MM.1S (cell line): ENCODE measurements at regions not wholly inside any gene's neighbourhood (a gene's known extent, or its start where the extent isn't known, plus 50 kb on each side); places are given as distances from the start of the nearest gene placed in this dataset.

Experiments used
- DNase-seq: peaks from one replicate; pipeline ENCODE4 v3.0.0-alpha.2; 2015
- H2AFZ ChIP-seq: fragments of 300-600 bp; sonication (generic); 2 replicates; pipeline ENCODE4 v1.6.0; 2016; ENCODE audit warnings: antibody characterized with exemption, low read length
- H3F3A ChIP-seq: fragments of 300-600 bp; sonication (generic); 2 replicates; pipeline ENCODE4 v1.6.1; 2016; ENCODE audit warnings: mild to moderate bottlenecking, antibody characterized with exemption, low read length, moderate library complexity, mixed read lengths; ENCODE audit not compliant: insufficient read depth
- H3K27ac ChIP-seq: fragments of 300-600 bp; sonication (generic); 2 replicates; pipeline ENCODE4 v1.5.1; 2016; ENCODE audit warnings: mild to moderate bottlenecking, low read length
- H3K27me3 ChIP-seq: fragments of 300-600 bp; sonication (generic); replicated peaks from 2 replicates; pipeline ENCODE4 v1.6.0; 2016; ENCODE audit warnings: low read length; ENCODE audit not compliant: insufficient read depth
- H3K36me3 ChIP-seq: fragments of 300-600 bp; sonication (generic); replicated peaks from 2 replicates; pipeline ENCODE4 v1.6.1; 2016; ENCODE audit warnings: mild to moderate bottlenecking, low read length, mixed read lengths; ENCODE audit not compliant: insufficient read depth
- H3K4me1 ChIP-seq: fragments of 300-600 bp; sonication (generic); 2 replicates; pipeline ENCODE4 v1.6.1; 2016; ENCODE audit warnings: low read length, mixed read lengths
- H3K4me2 ChIP-seq: fragments of 300-600 bp; sonication (generic); 2 replicates; pipeline ENCODE4 v1.6.0; 2016; ENCODE audit warnings: low read depth, low read length
- H3K4me3 ChIP-seq: fragments of 300-600 bp; sonication (generic); 2 replicates; pipeline ENCODE4 v1.5.1; 2016; ENCODE audit warnings: low read length, mixed read lengths
- H3K79me2 ChIP-seq: fragments of 300-600 bp; sonication (generic); 2 replicates; pipeline ENCODE4 v1.6.1; 2016; ENCODE audit warnings: mixed run types, low read length, mixed read lengths
- H3K9ac ChIP-seq: fragments of 300-600 bp; sonication (generic); 2 replicates; pipeline ENCODE4 v1.6.1; 2016; ENCODE audit warnings: low read length, mixed read lengths
- H3K9me2 ChIP-seq: fragments of 300-600 bp; sonication (generic); replicated peaks from 2 replicates; pipeline ENCODE4 v1.6.1; 2016; ENCODE audit warnings: mild to moderate bottlenecking, low read length, mixed read lengths; ENCODE audit not compliant: insufficient read depth
- H3K9me3 ChIP-seq: fragments of 300-600 bp; sonication (generic); replicated peaks from 2 replicates; pipeline ENCODE4 v1.6.1; 2016; ENCODE audit warnings: mild to moderate bottlenecking, low read length, mixed read lengths; ENCODE audit not compliant: insufficient read depth
- H4K20me1 ChIP-seq: fragments of 300-600 bp; sonication (generic); 2 replicates; pipeline ENCODE4 v1.6.1; 2016; ENCODE audit warnings: mild to moderate bottlenecking, low read length, moderate library complexity, mixed read lengths; ENCODE audit not compliant: insufficient read depth
- CTCF ChIP-seq: fragments of 300-600 bp; sonication (generic); IDR thresholded peaks from 2 replicates; pipeline ENCODE4 v1.5.1; 2016; ENCODE audit warnings: antibody characterized with exemption, low read length, mixed read lengths
- EZH2 ChIP-seq: fragments of 300-600 bp; sonication (generic); optimal IDR thresholded peaks from 2 replicates; pipeline ENCODE3; 2017; ENCODE audit warnings: low read depth, mild to moderate bottlenecking, antibody characterized with exemption, low read length, mixed read lengths
- EZH2phosphoT487 ChIP-seq: fragments of 300-600 bp; sonication (generic); IDR thresholded peaks from 2 replicates; pipeline ENCODE4 v1.6.1; 2018; ENCODE audit warnings: antibody characterized with exemption, low read length

- Histone ChIP-seq H3K9ac (no peak overlapping the region), H3K36me3 (no peaks in the 10 kb centered on the region), H2AFZ (no peak overlapping the region), H4K20me1 (no peaks in the 10 kb centered on the region), H3K9me3 (no peaks in the 10 kb centered on the region), H3K4me2 (no peak overlapping the region), H3K27me3 (no peaks in the 10 kb centered on the region), H3K4me3 (no peak overlapping the region), H3K27ac (no peak overlapping the region), H3F3A (no peaks in the 10 kb centered on the region), H3K79me2 (no peaks in the 10 kb centered on the region), H3K9me2 (no peaks in the 10 kb centered on the region), H3K4me1 (no peaks in the 10 kb centered on the region)
- no peak for TF ChIP-seq EZH2phosphoT487
- TF ChIP-seq EZH2 = no peak
- no peak for TF ChIP-seq CTCF
- no peak for DNase-seq
Observed at GRCh38 chr18:78898066-78898465, 81.6 kb upstream of the SALL3 start.

GRCh38 chr18:78898635-78899034 is 81.0 kb upstream of the SALL3 start:
- no peak overlapping the region for H3K27ac ChIP-seq
- H4K20me1 ChIP-seq = no peaks in the 10 kb centered on the region
- H3K27me3 ChIP-seq = no peaks in the 10 kb centered on the region
- no peaks in the 10 kb centered on the region for H3K9me3 ChIP-seq
- H3K36me3 ChIP-seq = no peaks in the 10 kb centered on the region
- H3K79me2 ChIP-seq = no peaks in the 10 kb centered on the region
- no peak for DNase-seq
- H3F3A ChIP-seq = no peaks in the 10 kb centered on the region
- no peaks in the 10 kb centered on the region for H3K9me2 ChIP-seq
- no peak overlapping the region for H3K9ac ChIP-seq
- no peak overlapping the region for H3K4me2 ChIP-seq
- H3K4me1 ChIP-seq = no peaks in the 10 kb centered on the region
- no peak overlapping the region for H2AFZ ChIP-seq
- H3K4me3 ChIP-seq = no peak overlapping the region
- TF ChIP-seq EZH2phosphoT487 (no peak), EZH2 (no peak), CTCF (no peak)

GRCh38 chr18:78899241-78899640 is 80.4 kb upstream of the SALL3 start:
- Histone ChIP-seq H4K20me1 (no peaks in the 10 kb centered on the region), H3K4me1 (no peaks in the 10 kb centered on the region), H3K9me2 (no peaks in the 10 kb centered on the region), H3F3A (no peaks in the 10 kb centered on the region), H3K9me3 (no peaks in the 10 kb centered on the region), H3K27ac (no peak overlapping the region), H3K79me2 (no peaks in the 10 kb centered on the region), H2AFZ (no peak overlapping the region), H3K9ac (no peak overlapping the region), H3K4me2 (no peak overlapping the region), H3K27me3 (no peaks in the 10 kb centered on the region), H3K4me3 (no peak overlapping the region), H3K36me3 (no peaks in the 10 kb centered on the region)
- DNase-seq = no peak
- TF ChIP-seq CTCF (no peak), EZH2phosphoT487 (no peak), EZH2 (no peak)
